Stomach (tissue), 8 donors: ENCODE measurements at regions not wholly inside any gene's neighbourhood (a gene's known extent, or its start where the extent isn't known, plus 50 kb on each side); places are given as distances from the start of the nearest gene placed in this dataset.

Source experiments
- DNase-seq, 2 donors: peaks; one replicate each; pipeline versions ENCODE4 v3.0.0 to v3.0.0-alpha.2; 2013 to 2019
- H3K27ac ChIP-seq, 5 donors: fragments of 200-600 bp in 4 of 5; sonication (generic) in 4 of 5; one replicate each; pipeline ENCODE4 v1.5.1; 2013 to 2019; ENCODE audit warnings: mild to moderate bottlenecking in 1 of 5, moderate library complexity in 1 of 5
- H3K27me3 ChIP-seq, 3 donors: fragments of 200-600 bp; sonication (generic); one replicate each; pipeline ENCODE4 v1.5.1; 2017 to 2019; ENCODE audit warnings: mixed run types in 1 of 3
- H3K36me3 ChIP-seq, 4 donors: fragments of 200-600 bp; sonication (generic); 1 replicate in 3 of 4; 2 replicates in 1 of 4; pipeline ENCODE4 v1.5.1; 2016 to 2019
- H3K4me1 ChIP-seq, 4 donors: fragments of 200-600 bp; sonication (generic); one replicate each; pipeline ENCODE4 v1.5.1; 2016 to 2019
- H3K4me3 ChIP-seq, 4 donors: fragments of 200-600 bp; sonication (generic) in 3 of 4; one replicate each; pipeline ENCODE4 v1.5.1; 2016 to 2019; ENCODE audit warnings: mild to moderate bottlenecking in 1 of 4
- H3K9me3 ChIP-seq, 4 donors: fragments of 200-600 bp; sonication (generic); one replicate each; pipeline ENCODE4 v1.5.1; 2016 to 2019
- CTCF ChIP-seq, 7 experiments: fragments of 450-650 bp in 4 of 7; fragments of 200-600 bp in 3 of 7; sonication (generic) in 3 of 7; IDR thresholded peaks; one replicate each; pipeline ENCODE4 v1.5.1; 2016 to 2019; ENCODE audit warnings: antibody characterized with exemption in 7 of 7, control low read depth in 2 of 7, mild to moderate bottlenecking in 1 of 7
- EP300 ChIP-seq: sonication (generic); formaldehyde crosslinking; IDR thresholded peaks from one replicate; pipeline ENCODE4 v1.6.1; 2017; ENCODE audit warnings: antibody characterized with exemption
- POLR2A ChIP-seq, 4 donors: fragments of 450-650 bp; IDR thresholded peaks; one replicate each; pipeline ENCODE4 v1.6.1; 2016; ENCODE audit warnings: antibody characterized with exemption in 4 of 4, control low read depth in 2 of 4, mild to moderate bottlenecking in 1 of 4, moderate library complexity in 1 of 4
- POLR2AphosphoS5 ChIP-seq, 3 donors: sonication (generic); formaldehyde crosslinking; IDR thresholded peaks; one replicate each; pipeline ENCODE4 v1.6.1; 2016; ENCODE audit warnings: antibody characterized with exemption in 3 of 3
- WGBS, 5 donors: extraction: QIAGEN DNeasy Blood & Tissue Kit in 3 of 5; methylation state at CpG; one replicate each; pipeline versions ENCODE4 v1.1.5 to v1.1.7; 2013 to 2018; 5-methylcytosine and 5-hydroxymethylcytosine counted together
- intact Hi-C: fragments of 100-400 bp; cut with DNase I; formaldehyde crosslinking; loops from one replicate; pipeline ENCODE4 v1.15.1; 2023; ENCODE audit warnings: low total_unique reads
- donor health status: healthy with polysubstance abuse.
- donor health status: Bipolar disorder and iron deficiency.
- donor health status: healthy.

GRCh38 chr1:38375035-38375434 lies 328.4 kb upstream of the POU3F1 start:
- no peak for TF ChIP-seq EP300
- TF ChIP-seq CTCF (IDR thresholded peaks at IDR 0.05) = no peak
- TF ChIP-seq POLR2A (IDR thresholded peaks at IDR 0.05) = no peak
- TF ChIP-seq POLR2AphosphoS5 (IDR thresholded peaks at IDR 0.05) = no peak
- 36 to 67% (median 57%) methylated on average over 1 of the region's 1 CpG for WGBS, 5 donors
- Histone ChIP-seq H3K9me3 (peaks cover 6 to 22% (median 16%) of the 10 kb centered on the region in 4 donors), H3K27ac (no peak overlapping the region), H3K36me3 (no peaks in the 10 kb centered on the region), H3K27me3 (peaks cover 0 to 13% (median 0%) of the 10 kb centered on the region in 3 donors), H3K4me1 (no peaks in the 10 kb centered on the region), H3K4me3 (no peak overlapping the region)
- intact Hi-C loops = no loop called here
- DNase-seq = no peak

GRCh38 chr1:38371505-38371844 lies 324.9 kb upstream of the POU3F1 start:
- Histone ChIP-seq H3K36me3 (no peaks in the 10 kb centered on the region), H3K27ac (no peak overlapping the region), H3K27me3 (peaks cover 0 to 14% (median 0%) of the 10 kb centered on the region in 3 donors), H3K4me3 (no peak overlapping the region), H3K4me1 (no peaks in the 10 kb centered on the region), H3K9me3 (peaks cover 6 to 22% (median 16%) of the 10 kb centered on the region in 4 donors)
- WGBS, 5 donors = 55 to 80% (median 78%) methylated on average over 1 of the region's 1 CpG
- intact Hi-C loops = no loop called here
- TF ChIP-seq CTCF (IDR thresholded peaks at IDR 0.05) (no peak), POLR2AphosphoS5 (IDR thresholded peaks at IDR 0.05) (no peak), POLR2A (IDR thresholded peaks at IDR 0.05) (no peak), EP300 (no peak)
- DNase-seq = no peak

GRCh38 chr1:38370716-38371504 lies 324.3 kb upstream of the POU3F1 start:
- Histone ChIP-seq H3K27me3 (peaks cover 0 to 14% (median 0%) of the 10 kb centered on the region in 3 donors), H3K9me3 (peaks cover 6 to 19% (median 16%) of the 10 kb centered on the region in 4 donors), H3K4me3 (no peak overlapping the region), H3K27ac (no peak overlapping the region), H3K36me3 (no peaks in the 10 kb centered on the region), H3K4me1 (no peaks in the 10 kb centered on the region)
- 66 to 74% (median 71%) methylated on average over 14 of the region's 14 CpGs for WGBS, 5 donors
- intact Hi-C loops = no loop called here
- TF ChIP-seq EP300 (no peak), POLR2AphosphoS5 (IDR thresholded peaks at IDR 0.05) (no peak), CTCF (IDR thresholded peaks at IDR 0.05) (no peak), POLR2A (IDR thresholded peaks at IDR 0.05) (no peak)
- DNase-seq = no peak

- Histone ChIP-seq H3K27ac (no peak overlapping the region), H3K4me3 (no peak overlapping the region), H3K9me3 (no peaks in the 10 kb centered on the region), H3K4me1 (no peaks in the 10 kb centered on the region), H3K27me3 (peaks cover 0 to 12% (median 0%) of the 10 kb centered on the region in 3 donors), H3K36me3 (no peaks in the 10 kb centered on the region)
- 21 to 37% (median 35%) methylated on average over 1 of the region's 1 CpG for WGBS, 5 donors
- DNase-seq = no peak
- TF ChIP-seq POLR2AphosphoS5 (IDR thresholded peaks at IDR 0.05) (no peak), EP300 (no peak), CTCF (IDR thresholded peaks at IDR 0.05) (no peak), POLR2A (IDR thresholded peaks at IDR 0.05) (no peak)
- intact Hi-C loops = no loop called here
These were observed 318.6 kb upstream of the POU3F1 start for GRCh38 chr1:38365242-38365641.
